Cardiac muscle cell (in vitro differentiated cells and primary cell): ENCODE measurements at regions not wholly inside any gene's neighbourhood (a gene's known extent, or its start where the extent isn't known, plus 50 kb on each side); places are given as distances from the start of the nearest gene placed in this dataset.

ENCODE experiments used
- DNase-seq, 2 donors: peaks; one replicate each; pipeline versions ENCODE4 v3.0.0 to v3.0.0-alpha.2; 2010 to 2017; ENCODE audit warnings: low read depth in 1 of 2, low spot score in 1 of 2
- H3K27ac ChIP-seq: fragments of 200-600 bp; sonication (generic); 2 replicates; pipeline ENCODE4 v1.5.1; 2016
- H3K27me3 ChIP-seq: fragments of 200-600 bp; sonication (generic); 2 replicates; pipeline ENCODE4 v1.6.0; 2016; ENCODE audit warnings: control low read depth
- H3K36me3 ChIP-seq: fragments of 200-600 bp; sonication (generic); 2 replicates; pipeline ENCODE4 v1.5.1; 2016; ENCODE audit warnings: control low read depth
- H3K4me1 ChIP-seq: fragments of 200-600 bp; sonication (generic); 2 replicates; pipeline ENCODE4 v1.8.1; 2017; ENCODE audit warnings: low read depth, mild to moderate bottlenecking, mixed run types
- H3K4me3 ChIP-seq: fragments of 200-600 bp; sonication (generic); 2 replicates; pipeline ENCODE4 v1.5.1; 2016; ENCODE audit warnings: mild to moderate bottlenecking
- H3K9me3 ChIP-seq: fragments of 200-600 bp; sonication (generic); 2 replicates; pipeline ENCODE4 v1.5.1; 2017; ENCODE audit warnings: low read depth, mild to moderate bottlenecking, control low read depth
- TF ChIP-seq, protein P1 (sequence below): IDR thresholded peaks from 2 replicates; pipeline ENCODE4 v1.5.1; 2012; ENCODE audit warnings: low read depth, mild to moderate bottlenecking, low read length

DNA sequence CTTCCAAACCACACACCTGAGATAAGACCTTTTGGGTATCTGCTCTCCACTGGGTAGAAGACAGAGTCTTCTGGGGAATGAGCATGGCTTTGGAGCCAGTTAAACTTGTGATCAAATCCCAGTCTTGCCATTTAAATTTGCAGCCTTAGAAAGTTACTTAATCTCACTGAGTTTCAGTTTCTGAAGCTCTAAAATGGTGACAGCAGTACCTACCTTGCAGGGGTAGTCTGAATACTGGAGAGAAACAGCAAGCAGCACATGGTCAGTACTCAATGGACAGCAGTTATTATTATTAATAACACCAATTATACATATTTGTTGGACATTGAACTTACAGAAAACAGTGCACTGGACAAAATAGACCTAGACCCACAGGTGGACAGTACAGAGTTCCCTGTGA is 260.9 kb downstream of the MAN2A1 start:
- no peaks in the 10 kb centered on the region for H3K36me3 ChIP-seq
- H3K4me3 ChIP-seq, result no peak overlapping the region
- TF ChIP-seq, protein P1, sequence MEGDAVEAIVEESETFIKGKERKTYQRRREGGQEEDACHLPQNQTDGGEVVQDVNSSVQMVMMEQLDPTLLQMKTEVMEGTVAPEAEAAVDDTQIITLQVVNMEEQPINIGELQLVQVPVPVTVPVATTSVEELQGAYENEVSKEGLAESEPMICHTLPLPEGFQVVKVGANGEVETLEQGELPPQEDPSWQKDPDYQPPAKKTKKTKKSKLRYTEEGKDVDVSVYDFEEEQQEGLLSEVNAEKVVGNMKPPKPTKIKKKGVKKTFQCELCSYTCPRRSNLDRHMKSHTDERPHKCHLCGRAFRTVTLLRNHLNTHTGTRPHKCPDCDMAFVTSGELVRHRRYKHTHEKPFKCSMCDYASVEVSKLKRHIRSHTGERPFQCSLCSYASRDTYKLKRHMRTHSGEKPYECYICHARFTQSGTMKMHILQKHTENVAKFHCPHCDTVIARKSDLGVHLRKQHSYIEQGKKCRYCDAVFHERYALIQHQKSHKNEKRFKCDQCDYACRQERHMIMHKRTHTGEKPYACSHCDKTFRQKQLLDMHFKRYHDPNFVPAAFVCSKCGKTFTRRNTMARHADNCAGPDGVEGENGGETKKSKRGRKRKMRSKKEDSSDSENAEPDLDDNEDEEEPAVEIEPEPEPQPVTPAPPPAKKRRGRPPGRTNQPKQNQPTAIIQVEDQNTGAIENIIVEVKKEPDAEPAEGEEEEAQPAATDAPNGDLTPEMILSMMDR, result no peak
- no peak overlapping the region for H3K27ac ChIP-seq
- H3K9me3 ChIP-seq, result no peaks in the 10 kb centered on the region
- no peaks in the 10 kb centered on the region for H3K4me1 ChIP-seq
- peaks cover 90% of the 10 kb centered on the region for H3K27me3 ChIP-seq
- DNase-seq, result no peak

DNA sequence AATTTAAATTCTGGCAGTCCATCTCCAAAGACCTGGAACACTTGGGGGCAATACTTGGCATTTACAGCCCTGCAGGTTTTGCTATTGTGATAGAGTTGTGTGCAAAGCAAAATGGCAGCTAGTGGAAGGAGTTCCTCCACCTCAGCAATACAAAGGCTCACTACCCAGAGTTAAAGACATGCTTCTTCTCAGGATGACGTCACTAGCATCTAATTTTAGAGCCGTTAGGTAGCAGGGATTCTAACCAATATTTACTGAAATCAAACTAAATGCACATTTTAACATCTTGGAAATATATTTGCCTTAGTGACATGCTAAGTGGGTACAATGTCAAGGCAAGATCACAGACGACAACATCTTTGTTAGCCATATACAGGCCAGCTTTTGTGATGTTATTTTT is 261.6 kb downstream of the MAN2A1 start:
- Histone ChIP-seq H3K27me3 (peaks cover 90% of the 10 kb centered on the region), H3K9me3 (no peaks in the 10 kb centered on the region), H3K4me1 (peaks cover under 1% of the 10 kb centered on the region), H3K27ac (no peak overlapping the region), H3K4me3 (no peak overlapping the region), H3K36me3 (no peaks in the 10 kb centered on the region)
- DNase-seq, result no peak
- TF ChIP-seq, protein P1, result no peak

DNA sequence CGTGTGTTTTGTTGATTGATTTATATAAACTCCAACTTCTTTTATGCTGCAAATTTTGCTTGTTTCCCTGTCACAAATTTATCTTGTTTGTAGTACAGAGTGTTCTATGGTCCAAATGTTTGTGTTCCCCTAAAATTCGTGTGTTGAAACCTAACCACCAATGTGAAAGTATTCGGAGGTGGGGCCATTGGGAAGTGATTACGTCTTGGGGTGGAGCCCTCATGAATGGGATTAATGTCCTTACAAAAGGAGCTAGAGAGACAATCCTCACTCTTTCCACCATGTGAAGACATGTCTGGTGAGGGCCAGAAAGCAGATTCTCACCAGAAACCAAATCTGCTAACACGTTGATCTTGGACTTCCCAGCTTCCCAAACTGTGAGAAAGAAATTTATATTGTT is 262.0 kb downstream of the MAN2A1 start:
- Histone ChIP-seq H3K9me3 (no peaks in the 10 kb centered on the region), H3K4me1 (peaks cover 5% of the 10 kb centered on the region), H3K4me3 (no peak overlapping the region), H3K27me3 (peaks cover 90% of the 10 kb centered on the region), H3K27ac (no peak overlapping the region), H3K36me3 (no peaks in the 10 kb centered on the region)
- DNase-seq, result no peak
- TF ChIP-seq, protein P1, result no peak

DNA sequence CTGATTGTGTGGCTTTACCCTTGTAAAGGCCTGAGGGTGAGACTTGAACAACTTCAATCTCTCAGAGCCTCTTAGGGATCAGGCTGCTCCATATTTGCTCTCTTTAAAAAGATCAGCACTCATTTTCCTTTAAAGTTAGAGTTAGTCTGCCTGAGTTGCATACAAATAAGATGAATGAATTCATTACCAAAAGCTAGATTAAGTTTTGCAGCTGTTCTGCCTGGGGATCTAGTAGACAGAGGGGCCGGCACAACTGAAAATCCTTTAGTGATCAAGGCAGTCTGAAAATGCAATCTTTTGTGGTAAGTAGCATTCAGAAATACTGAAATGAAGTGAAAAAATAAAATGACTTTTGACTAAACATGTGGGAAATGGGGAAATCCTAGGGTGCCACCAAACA is 264.0 kb downstream of the MAN2A1 start:
- Histone ChIP-seq H3K27me3 (peaks cover 90% of the 10 kb centered on the region), H3K36me3 (no peaks in the 10 kb centered on the region), H3K27ac (no peak overlapping the region), H3K9me3 (no peaks in the 10 kb centered on the region), H3K4me3 (no peak overlapping the region), H3K4me1 (peaks cover 8% of the 10 kb centered on the region)
- TF ChIP-seq, protein P1, result no peak
- peak in 1 of 2 donors; percentile 56 for DNase-seq

DNA sequence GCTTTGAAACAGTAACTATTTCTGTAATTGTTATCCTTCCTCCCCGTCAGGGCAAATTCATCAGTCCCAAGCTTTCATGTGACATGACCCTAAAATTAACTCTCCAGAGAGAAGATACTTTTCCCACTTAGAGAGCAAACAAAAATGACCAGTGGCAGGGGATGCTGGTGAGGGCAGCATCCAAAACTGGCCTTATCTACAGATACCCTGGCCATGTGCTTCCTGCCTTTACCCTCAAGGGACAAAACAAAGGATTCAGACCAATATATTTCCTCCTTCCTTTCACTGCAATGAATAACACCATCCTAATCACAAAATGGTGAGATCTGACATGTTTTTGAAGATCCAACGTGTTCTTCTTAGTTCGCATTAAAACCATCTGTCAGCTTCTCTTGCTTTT is 267.2 kb downstream of the MAN2A1 start:
- H3K27ac ChIP-seq, result no peak overlapping the region
- peaks cover 86% of the 10 kb centered on the region for H3K27me3 ChIP-seq
- H3K4me1 ChIP-seq, result peaks cover 8% of the 10 kb centered on the region
- no peak overlapping the region for H3K4me3 ChIP-seq
- H3K36me3 ChIP-seq, result no peaks in the 10 kb centered on the region
- no peaks in the 10 kb centered on the region for H3K9me3 ChIP-seq
- no peak for DNase-seq
- TF ChIP-seq, protein P1, result no peak

DNA sequence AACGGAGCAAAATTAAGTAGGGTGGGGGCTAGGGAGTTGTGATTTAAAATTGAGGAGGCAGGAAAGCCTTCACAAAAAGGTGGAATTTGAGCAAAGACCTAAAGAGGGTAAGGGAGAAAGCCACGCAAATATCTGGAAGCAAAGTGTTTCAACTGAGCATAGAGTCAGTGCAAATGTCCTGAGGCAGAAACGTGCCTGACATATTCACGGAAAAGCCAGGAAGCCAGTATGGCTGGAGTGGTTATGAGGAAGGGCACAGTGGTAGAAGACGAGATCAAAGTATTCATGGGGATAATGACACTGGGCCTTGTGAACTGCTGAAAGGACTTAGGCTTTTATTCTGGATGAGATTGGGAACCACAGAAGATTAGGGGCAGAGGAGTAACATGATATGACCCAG is 268.4 kb downstream of the MAN2A1 start:
- Histone ChIP-seq H3K4me1 (peaks cover 8% of the 10 kb centered on the region), H3K36me3 (no peaks in the 10 kb centered on the region), H3K27me3 (peaks cover 86% of the 10 kb centered on the region), H3K9me3 (no peaks in the 10 kb centered on the region), H3K27ac (no peak overlapping the region), H3K4me3 (no peak overlapping the region)
- DNase-seq, result no peak
- TF ChIP-seq, protein P1, result no peak
